Liver (tissue), 8 donors: ENCODE measurements at regions not wholly inside any gene's neighbourhood (a gene's known extent, or its start where the extent isn't known, plus 50 kb on each side); places are given as distances from the start of the nearest gene placed in this dataset.

Source experiments
- DNase-seq: peaks from one replicate; pipeline ENCODE4 v3.0.0-alpha.2; 2017; ENCODE audit warnings: low spot score
- H3K27ac ChIP-seq, 2 donors: one replicate each; pipeline ENCODE4 v1.7.0; 2013; ENCODE audit warnings: inconsistent platforms in 2 of 2, low read length in 2 of 2, control low read depth in 1 of 2, low read depth in 1 of 2, mild to moderate bottlenecking in 1 of 2
- H3K27me3 ChIP-seq, 4 donors: one replicate each; pipeline versions ENCODE4 v1.6.1 to v1.7.0; 2013; ENCODE audit warnings: low read length in 3 of 4, inconsistent platforms in 1 of 4, mild to moderate bottlenecking in 1 of 4, moderate library complexity in 1 of 4; ENCODE audit not compliant: control insufficient read depth in 4 of 4, insufficient read depth in 4 of 4
- H3K36me3 ChIP-seq, 4 donors: one replicate each; pipeline versions ENCODE4 v1.6.1 to v1.7.0; 2013; ENCODE audit warnings: low read length in 3 of 4, mild to moderate bottlenecking in 3 of 4, low read depth in 1 of 4, moderate library complexity in 1 of 4; ENCODE audit not compliant: control insufficient read depth in 4 of 4, insufficient read depth in 3 of 4
- H3K4me1 ChIP-seq, 4 donors: one replicate each; pipeline versions ENCODE4 v1.6.1 to v1.7.0; 2013; ENCODE audit warnings: low read length in 3 of 4, mild to moderate bottlenecking in 3 of 4, moderate library complexity in 1 of 4; ENCODE audit not compliant: control insufficient read depth in 4 of 4, insufficient read depth in 4 of 4
- H3K4me3 ChIP-seq, 3 donors: one replicate each; pipeline versions ENCODE4 v1.6.1 to v1.7.0; 2013; ENCODE audit warnings: low read length in 3 of 3, control low read depth in 1 of 3, low read depth in 1 of 3, mild to moderate bottlenecking in 1 of 3
- H3K9ac ChIP-seq, 2 donors: one replicate each; pipeline ENCODE4 v1.7.0; 2013; ENCODE audit warnings: low read length in 2 of 2, mild to moderate bottlenecking in 2 of 2, moderate library complexity in 2 of 2, control low read depth in 1 of 2, low read depth in 1 of 2
- H3K9me3 ChIP-seq, 4 donors: one replicate each; pipeline versions ENCODE4 v1.6.1 to v1.7.0; 2013; ENCODE audit warnings: low read length in 3 of 4; ENCODE audit not compliant: control insufficient read depth in 4 of 4
- CTCF ChIP-seq: fragments of 150-350 bp; IDR thresholded peaks from 2 replicates; pipeline ENCODE4 v1.5.1; 2017; ENCODE audit warnings: improper control_type of control experiment, low read depth, low read length; ENCODE audit not compliant: missing input control
- EGR1 ChIP-seq, 2 donors: IDR thresholded peaks; 2 replicates each; pipeline ENCODE4 v1.6.1; 2016 to 2018; ENCODE audit warnings: antibody characterized with exemption in 2 of 2, low read depth in 2 of 2
- FOXA1 ChIP-seq: IDR thresholded peaks from 2 replicates; pipeline ENCODE4 v1.6.1; 2016; ENCODE audit warnings: antibody characterized with exemption
- FOXA2 ChIP-seq: IDR thresholded peaks from 2 replicates; pipeline ENCODE4 v1.6.1; 2016; ENCODE audit warnings: antibody characterized with exemption
- HNF4A ChIP-seq, 2 donors: conservative IDR thresholded peaks; 2 replicates each; pipeline ENCODE4 v1.6.1; 2016; ENCODE audit warnings: antibody characterized with exemption in 2 of 2, mild to moderate bottlenecking in 2 of 2
- JUND ChIP-seq, 2 donors: IDR thresholded peaks; 2 replicates each; pipeline ENCODE4 v1.6.1; 2016; ENCODE audit warnings: antibody characterized with exemption in 2 of 2
- RAD21 ChIP-seq, 2 donors: IDR thresholded peaks; 2 replicates each; pipeline ENCODE4 v1.6.1; 2016; ENCODE audit warnings: antibody characterized with exemption in 2 of 2, mild to moderate bottlenecking in 2 of 2
- SP1 ChIP-seq: IDR thresholded peaks from 2 replicates; pipeline ENCODE4 v1.6.1; 2018; ENCODE audit warnings: antibody characterized with exemption, mild to moderate bottlenecking
- WGBS: extraction: QIAGEN DNeasy Blood & Tissue Kit; methylation state at CpG from one replicate; pipeline ENCODE4 v1.1.7; 2013; 5-methylcytosine and 5-hydroxymethylcytosine counted together
- TF ChIP-seq, protein P1 (sequence below): IDR thresholded peaks from 2 replicates; pipeline ENCODE4 v1.6.1; 2016; ENCODE audit warnings: antibody characterized with exemption, mild to moderate bottlenecking
- TF ChIP-seq, protein P2 (sequence below): IDR thresholded peaks from 2 replicates; pipeline ENCODE4 v1.6.1; 2016; ENCODE audit warnings: antibody characterized with exemption
- TF ChIP-seq, protein P3 (sequence below): IDR thresholded peaks from 2 replicates; pipeline ENCODE4 v1.6.1; 2016; ENCODE audit warnings: antibody characterized with exemption
- donor health status: healthy.
- donor health status: healthy.
- donor health status: healthy.
- donor health status: healthy.
- donor health status: healthy.

GRCh38 chr16:51567911-51568310 lies 416.8 kb upstream of the SALL1 start:
- Histone ChIP-seq H3K4me3 (no peak overlapping the region), H3K27ac (no peak overlapping the region), H3K27me3 (no peaks in the 10 kb centered on the region), H3K36me3 (no peaks in the 10 kb centered on the region), H3K4me1 (no peaks in the 10 kb centered on the region), H3K9me3 (peaks cover 0 to 3% (median 0%) of the 10 kb centered on the region in 4 donors), H3K9ac (no peak overlapping the region)
- no peak for TF ChIP-seq CTCF
- DNase-seq = no peak
- 94% methylated on average over 3 of the region's 3 CpGs for WGBS

DNA sequence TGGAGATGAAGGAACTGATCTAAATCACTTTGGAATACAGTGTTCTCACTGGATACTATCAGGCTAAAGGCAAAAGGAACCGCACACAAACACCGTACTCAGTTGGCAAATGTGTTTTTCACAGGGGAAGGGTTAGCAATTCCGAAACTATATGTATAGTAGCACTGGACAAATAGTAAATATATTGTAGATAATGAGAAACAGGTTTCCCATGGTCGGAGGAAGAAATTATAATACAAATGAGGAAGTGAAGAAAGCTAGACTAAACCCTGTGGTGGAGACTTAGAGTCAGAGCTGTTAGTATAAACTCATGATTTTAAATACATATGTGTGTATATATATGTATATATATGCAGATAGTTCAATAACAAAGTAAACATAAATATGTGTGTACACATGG lies 414.1 kb upstream of the SALL1 start:
- no peak for DNase-seq
- Histone ChIP-seq H3K4me1 (no peaks in the 10 kb centered on the region), H3K36me3 (no peaks in the 10 kb centered on the region), H3K9ac (no peak overlapping the region), H3K27me3 (no peaks in the 10 kb centered on the region), H3K9me3 (peaks cover 0 to 3% (median 0%) of the 10 kb centered on the region in 4 donors), H3K27ac (no peak overlapping the region), H3K4me3 (no peak overlapping the region)
- WGBS = 90% methylated on average over 4 of the region's 4 CpGs
- TF ChIP-seq HNF4A (conservative IDR thresholded peaks at IDR 0.05) (no peak), SP1 (no peak), FOXA1 (no peak), RAD21 (IDR thresholded peaks at IDR 0.05) (no peak), FOXA2 (no peak)
- TF ChIP-seq, protein P1, sequence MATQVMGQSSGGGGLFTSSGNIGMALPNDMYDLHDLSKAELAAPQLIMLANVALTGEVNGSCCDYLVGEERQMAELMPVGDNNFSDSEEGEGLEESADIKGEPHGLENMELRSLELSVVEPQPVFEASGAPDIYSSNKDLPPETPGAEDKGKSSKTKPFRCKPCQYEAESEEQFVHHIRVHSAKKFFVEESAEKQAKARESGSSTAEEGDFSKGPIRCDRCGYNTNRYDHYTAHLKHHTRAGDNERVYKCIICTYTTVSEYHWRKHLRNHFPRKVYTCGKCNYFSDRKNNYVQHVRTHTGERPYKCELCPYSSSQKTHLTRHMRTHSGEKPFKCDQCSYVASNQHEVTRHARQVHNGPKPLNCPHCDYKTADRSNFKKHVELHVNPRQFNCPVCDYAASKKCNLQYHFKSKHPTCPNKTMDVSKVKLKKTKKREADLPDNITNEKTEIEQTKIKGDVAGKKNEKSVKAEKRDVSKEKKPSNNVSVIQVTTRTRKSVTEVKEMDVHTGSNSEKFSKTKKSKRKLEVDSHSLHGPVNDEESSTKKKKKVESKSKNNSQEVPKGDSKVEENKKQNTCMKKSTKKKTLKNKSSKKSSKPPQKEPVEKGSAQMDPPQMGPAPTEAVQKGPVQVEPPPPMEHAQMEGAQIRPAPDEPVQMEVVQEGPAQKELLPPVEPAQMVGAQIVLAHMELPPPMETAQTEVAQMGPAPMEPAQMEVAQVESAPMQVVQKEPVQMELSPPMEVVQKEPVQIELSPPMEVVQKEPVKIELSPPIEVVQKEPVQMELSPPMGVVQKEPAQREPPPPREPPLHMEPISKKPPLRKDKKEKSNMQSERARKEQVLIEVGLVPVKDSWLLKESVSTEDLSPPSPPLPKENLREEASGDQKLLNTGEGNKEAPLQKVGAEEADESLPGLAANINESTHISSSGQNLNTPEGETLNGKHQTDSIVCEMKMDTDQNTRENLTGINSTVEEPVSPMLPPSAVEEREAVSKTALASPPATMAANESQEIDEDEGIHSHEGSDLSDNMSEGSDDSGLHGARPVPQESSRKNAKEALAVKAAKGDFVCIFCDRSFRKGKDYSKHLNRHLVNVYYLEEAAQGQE = no peak

DNA sequence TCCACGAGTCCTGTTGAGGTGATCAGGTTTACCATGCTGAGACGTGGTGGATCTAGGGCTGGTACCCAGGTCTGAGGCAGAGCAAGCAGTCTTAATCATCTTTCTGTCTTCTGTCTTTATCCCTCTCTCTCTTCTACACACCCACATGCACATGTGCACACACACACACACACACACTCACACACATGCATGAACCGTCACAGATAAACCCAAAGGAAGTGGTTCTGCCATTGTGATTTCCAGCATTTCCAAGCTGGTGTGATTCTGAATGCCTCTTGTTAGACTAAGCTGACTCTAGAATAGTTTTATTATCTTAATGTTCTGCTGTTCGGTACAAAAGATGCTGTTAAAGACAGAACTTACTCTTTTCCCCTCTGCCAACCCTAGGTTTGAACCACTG lies 411.8 kb upstream of the SALL1 start:
- H3K9me3 ChIP-seq = peaks cover 0 to 3% (median 0%) of the 10 kb centered on the region in 4 donors
- no peaks in the 10 kb centered on the region for H3K36me3 ChIP-seq
- H3K27me3 ChIP-seq = no peaks in the 10 kb centered on the region
- 92% methylated on average over 4 of the region's 4 CpGs for WGBS
- H3K9ac ChIP-seq = no peak overlapping the region
- H3K27ac ChIP-seq = no peak overlapping the region
- no peak overlapping the region for H3K4me3 ChIP-seq
- no peak for TF ChIP-seq HNF4A (conservative IDR thresholded peaks at IDR 0.05)
- TF ChIP-seq EGR1 (IDR thresholded peaks at IDR 0.05; ENCODE audit: low read depth in 2 of 2) = no peak
- H3K4me1 ChIP-seq = no peaks in the 10 kb centered on the region
- DNase-seq = no peak

DNA sequence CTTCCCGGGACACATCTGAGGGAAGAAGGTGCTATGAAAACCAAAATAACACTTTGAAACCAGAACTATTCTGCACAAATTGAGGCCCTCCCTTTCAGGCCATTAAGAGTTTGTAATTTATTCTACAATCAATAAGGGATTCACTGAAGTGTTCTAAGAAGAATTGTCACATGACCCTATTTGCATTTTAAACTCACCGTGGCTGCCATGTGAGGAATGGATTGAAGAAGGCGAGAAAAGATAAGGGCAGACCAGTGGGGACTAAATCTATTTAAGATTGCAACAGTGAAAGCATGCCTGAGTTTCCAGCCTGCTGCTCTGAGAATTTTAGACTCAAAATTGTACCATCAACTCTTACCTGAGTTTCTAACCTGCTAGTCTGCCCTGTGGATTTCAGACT lies 408.8 kb upstream of the SALL1 start:
- Histone ChIP-seq H3K9me3 (peaks cover 0 to 3% (median 0%) of the 10 kb centered on the region in 4 donors), H3K4me3 (no peak overlapping the region), H3K27me3 (no peaks in the 10 kb centered on the region), H3K9ac (no peak overlapping the region), H3K36me3 (no peaks in the 10 kb centered on the region), H3K4me1 (no peaks in the 10 kb centered on the region), H3K27ac (no peak overlapping the region)
- no peak for TF ChIP-seq HNF4A (conservative IDR thresholded peaks at IDR 0.05)
- TF ChIP-seq, protein P2, sequence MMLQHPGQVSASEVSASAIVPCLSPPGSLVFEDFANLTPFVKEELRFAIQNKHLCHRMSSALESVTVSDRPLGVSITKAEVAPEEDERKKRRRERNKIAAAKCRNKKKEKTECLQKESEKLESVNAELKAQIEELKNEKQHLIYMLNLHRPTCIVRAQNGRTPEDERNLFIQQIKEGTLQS = no peak
- TF ChIP-seq, protein P1 = no peak
- TF ChIP-seq, protein P3, sequence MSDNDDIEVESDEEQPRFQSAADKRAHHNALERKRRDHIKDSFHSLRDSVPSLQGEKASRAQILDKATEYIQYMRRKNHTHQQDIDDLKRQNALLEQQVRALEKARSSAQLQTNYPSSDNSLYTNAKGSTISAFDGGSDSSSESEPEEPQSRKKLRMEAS = no peak
- TF ChIP-seq JUND (IDR thresholded peaks at IDR 0.05) = no peak
- DNase-seq = no peak
- WGBS = 83% methylated on average over 3 of the region's 3 CpGs
